Heart left ventricle (tissue), 16 donors: ENCODE measurements at regions not wholly inside any gene's neighbourhood (a gene's known extent, or its start where the extent isn't known, plus 50 kb on each side); places are given as distances from the start of the nearest gene placed in this dataset.

ENCODE experiments used
- ATAC-seq, 4 donors: fragments of 200-7000 bp; cut with Tn5 transposase; one replicate each; pipeline ENCODE4 v1.9.1; 2020 to 2022; ENCODE audit warnings: moderate library complexity in 4 of 4, mild to moderate bottlenecking in 3 of 4, moderate number of reproducible peaks in 1 of 4
- DNase-seq, 5 donors: peaks; one replicate each; pipeline ENCODE4 v3.0.0-alpha.2; 2020
- H3K27ac ChIP-seq, 12 donors: fragments of 200-600 bp; sonication (generic) in 4 of 12; one replicate each; pipeline versions ENCODE4 v1.5.0 to v1.8.0; 2016 to 2022; ENCODE audit warnings: mild to moderate bottlenecking in 2 of 12
- H3K27me3 ChIP-seq, 9 donors: fragments of 200-600 bp; sonication (generic) in 2 of 9; one replicate each; pipeline versions ENCODE4 v1.5.1 to v1.8.0; 2016 to 2022; ENCODE audit warnings: mild to moderate bottlenecking in 3 of 9
- H3K36me3 ChIP-seq, 9 donors: fragments of 200-600 bp; sonication (generic) in 2 of 9; one replicate each; pipeline versions ENCODE4 v1.5.0 to v1.8.0; 2018 to 2022; ENCODE audit warnings: mild to moderate bottlenecking in 2 of 9
- H3K4me1 ChIP-seq, 12 donors: fragments of 200-600 bp; sonication (generic) in 4 of 12; one replicate each; pipeline versions ENCODE4 v1.5.0 to v1.8.0; 2016 to 2022; ENCODE audit warnings: mild to moderate bottlenecking in 3 of 12
- H3K4me3 ChIP-seq, 12 donors: fragments of 200-600 bp; sonication (generic) in 4 of 12; one replicate each; pipeline versions ENCODE4 v1.5.0 to v1.8.0; 2017 to 2022; ENCODE audit warnings: mild to moderate bottlenecking in 9 of 12, moderate library complexity in 4 of 12
- H3K9me3 ChIP-seq, 12 donors: fragments of 200-600 bp; sonication (generic) in 4 of 12; one replicate each; pipeline versions ENCODE4 v1.5.0 to v1.8.0; 2016 to 2022; ENCODE audit warnings: mild to moderate bottlenecking in 1 of 12
- POLR2A ChIP-seq, 2 donors: fragments of 450-650 bp; IDR thresholded peaks; one replicate each; pipeline ENCODE4 v1.6.1; 2017; ENCODE audit warnings: antibody characterized with exemption in 2 of 2, mild to moderate bottlenecking in 2 of 2, moderate library complexity in 2 of 2
- WGBS, 4 donors: extraction: QIAGEN DNeasy Blood & Tissue Kit in 2 of 4; methylation state at CpG; one replicate each; pipeline versions ENCODE4 v1.1.5 to v1.1.7; 2013 to 2018; 5-methylcytosine and 5-hydroxymethylcytosine counted together
- intact Hi-C, 10 donors: fragments of 100-400 bp; cut with DNase I; formaldehyde crosslinking; loops; one replicate each; pipeline versions ENCODE4 v1.11.1 to v1.14.2; 2022
- TF ChIP-seq, protein P1 (sequence below), 12 donors: fragments of 200-600 bp; sonication (generic) in 4 of 12; IDR thresholded peaks; one replicate each; pipeline versions ENCODE4 v1.5.0 to v1.8.0; 2018 to 2022; ENCODE audit warnings: antibody characterized with exemption in 12 of 12, mild to moderate bottlenecking in 5 of 12
- donor health status: ischemic (EF 13 %, LVEDD 7.1; RV severe dilation, severe dysfunction).
- donor health status: healthy with polysubstance abuse.
- donor health status: DM: no; HTN: yes; CAD: no.
- donor health status: DM: no; HTN: no; CAD: no.
- donor health status: ischemic (EF 25% LVEDD 6.9; RV normal size, moderate dysfunction).
- donor health status: ischemic (EF 25% LVEDD 5.7; RV mildly dilated, moderate dysfunction).
- donor health status: healthy.
- donor health status: DM: yes; HTN: yes; CAD: no.
- donor health status: ischemic (EF 35%, LVEDD 5.7; RV mildly dilated, moderate dysfunction).
- donor health status: nonischemic (EF 11% LVEDD 7.7; RV severe dilation, severe dysfunction).
- donor health status: DM: yes; HTN: yes; CAD: no.
- donor health status: PGD.
- donor health status: ischemic (EF 29% LVEDD 5.4; RV normal size, mild dysfunction).
- donor health status: nonischemic (EF 23%, LVEDD 6.1; RV moderate dilation, normal function).

DNA sequence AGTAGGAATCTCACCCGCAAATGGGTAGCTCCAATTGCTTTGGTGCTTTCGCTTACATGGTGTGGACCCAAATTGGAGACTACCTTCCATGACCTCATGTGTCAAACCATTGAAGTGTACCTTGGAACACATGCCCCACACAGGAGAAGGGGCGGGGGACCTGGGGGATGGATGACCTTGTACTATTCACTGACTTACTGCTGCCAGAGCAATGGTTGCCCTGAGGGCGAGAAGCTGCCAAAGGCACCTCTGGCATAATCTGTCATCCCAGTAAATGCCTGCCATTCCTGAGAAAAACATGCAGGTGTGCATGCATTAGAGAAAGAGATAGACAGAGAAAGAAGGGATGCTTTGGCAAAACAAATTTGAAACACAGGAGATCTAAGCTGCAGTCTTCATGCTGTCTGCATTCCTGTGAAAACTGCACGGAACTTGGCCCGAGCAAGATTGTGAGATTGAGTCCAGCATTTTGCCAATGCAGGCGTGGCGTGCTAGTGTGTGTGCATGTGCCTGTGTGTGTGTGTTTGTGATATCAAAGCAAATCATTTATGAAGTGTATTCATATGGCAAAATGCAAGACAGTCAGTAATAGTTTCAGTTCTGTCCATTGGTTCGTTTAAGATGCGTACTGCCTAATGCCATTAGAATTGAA lies 219.5 kb upstream of the MDFIC2 start:
- intact Hi-C loops, result loop anchor here in 7 of 10 donors (5.0 to 10.0 kb wide), 6 partner anchors 773 to 1123 kb away; no protein-coding TSS in a partner anchor
- no peaks in the 10 kb centered on the region for H3K9me3 ChIP-seq

DNA sequence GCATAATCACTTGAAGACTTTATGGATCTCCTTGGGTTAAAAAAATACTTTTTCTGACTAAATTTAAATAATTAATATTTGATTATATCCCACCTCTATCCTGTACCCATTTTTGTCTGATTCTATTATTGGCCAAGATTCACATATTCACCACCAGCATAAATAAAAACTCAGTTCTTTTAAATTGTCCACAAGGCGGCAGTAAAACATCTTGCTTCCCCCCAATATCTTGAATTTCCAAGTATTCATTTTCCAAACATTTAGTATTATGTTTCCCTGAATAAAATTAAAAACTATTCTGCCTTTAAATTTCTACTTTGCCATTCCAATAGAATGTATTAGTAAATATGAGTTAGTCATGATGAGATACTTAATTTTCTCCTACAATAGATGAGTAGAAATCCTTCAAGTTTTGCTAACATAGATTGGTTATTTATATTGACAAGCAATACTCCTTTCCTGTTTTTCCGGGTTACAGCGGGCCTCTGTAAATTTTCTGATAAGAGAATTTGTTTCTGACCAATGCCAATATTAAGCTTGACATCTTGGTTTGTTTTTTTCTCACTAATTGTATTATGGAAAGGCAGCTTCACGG lies 218.7 kb upstream of the MDFIC2 start:
- TF ChIP-seq, protein P1, sequence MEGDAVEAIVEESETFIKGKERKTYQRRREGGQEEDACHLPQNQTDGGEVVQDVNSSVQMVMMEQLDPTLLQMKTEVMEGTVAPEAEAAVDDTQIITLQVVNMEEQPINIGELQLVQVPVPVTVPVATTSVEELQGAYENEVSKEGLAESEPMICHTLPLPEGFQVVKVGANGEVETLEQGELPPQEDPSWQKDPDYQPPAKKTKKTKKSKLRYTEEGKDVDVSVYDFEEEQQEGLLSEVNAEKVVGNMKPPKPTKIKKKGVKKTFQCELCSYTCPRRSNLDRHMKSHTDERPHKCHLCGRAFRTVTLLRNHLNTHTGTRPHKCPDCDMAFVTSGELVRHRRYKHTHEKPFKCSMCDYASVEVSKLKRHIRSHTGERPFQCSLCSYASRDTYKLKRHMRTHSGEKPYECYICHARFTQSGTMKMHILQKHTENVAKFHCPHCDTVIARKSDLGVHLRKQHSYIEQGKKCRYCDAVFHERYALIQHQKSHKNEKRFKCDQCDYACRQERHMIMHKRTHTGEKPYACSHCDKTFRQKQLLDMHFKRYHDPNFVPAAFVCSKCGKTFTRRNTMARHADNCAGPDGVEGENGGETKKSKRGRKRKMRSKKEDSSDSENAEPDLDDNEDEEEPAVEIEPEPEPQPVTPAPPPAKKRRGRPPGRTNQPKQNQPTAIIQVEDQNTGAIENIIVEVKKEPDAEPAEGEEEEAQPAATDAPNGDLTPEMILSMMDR (IDR thresholded peaks at IDR 0.05), result peak in 11 of 12 donors; percentile 26 to 71 (median 52)
- no peak for TF ChIP-seq POLR2A (IDR thresholded peaks at IDR 0.05)

More for the DNA sequence above, 219.5 kb upstream of the MDFIC2 start:
- 88 to 91% (median 89%) methylated on average over 10 of the region's 10 CpGs for WGBS, 4 donors
- no peak for TF ChIP-seq POLR2A (IDR thresholded peaks at IDR 0.05)
- TF ChIP-seq, protein P1 (IDR thresholded peaks at IDR 0.05), result no peak
- H3K27ac ChIP-seq, result no peak overlapping the region
- no peaks in the 10 kb centered on the region for H3K4me1 ChIP-seq
- no peak for ATAC-seq
- peaks cover 0 to 8% (median 0%) of the 10 kb centered on the region in 9 donors for H3K27me3 ChIP-seq
- no peak overlapping the region for H3K4me3 ChIP-seq
- no peaks in the 10 kb centered on the region for H3K36me3 ChIP-seq
- no peak for DNase-seq

DNA sequence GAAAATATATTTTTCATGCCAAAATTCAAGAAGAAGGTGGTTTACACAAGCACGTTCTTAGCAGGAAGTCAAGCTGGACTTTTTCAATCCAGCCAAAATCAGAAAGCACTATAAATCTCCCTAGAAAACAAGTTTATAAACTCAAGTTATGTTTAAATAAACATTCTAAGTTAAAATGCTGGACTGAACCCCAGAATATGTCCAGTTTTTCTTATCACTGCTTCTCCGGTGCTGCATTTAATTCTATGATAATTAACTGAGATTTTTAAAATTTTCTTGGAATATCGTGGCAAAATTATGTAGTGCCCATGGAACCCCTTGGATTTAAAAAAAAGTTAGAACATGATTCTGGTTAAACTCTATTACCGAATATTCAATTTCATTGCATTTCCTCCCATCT lies 218.2 kb upstream of the MDFIC2 start:
- Histone ChIP-seq H3K27ac (no peak overlapping the region), H3K27me3 (peaks cover 0 to 5% (median 0%) of the 10 kb centered on the region in 9 donors), H3K4me1 (no peaks in the 10 kb centered on the region), H3K36me3 (no peaks in the 10 kb centered on the region), H3K9me3 (no peaks in the 10 kb centered on the region), H3K4me3 (no peak overlapping the region)
- TF ChIP-seq, protein P1 (IDR thresholded peaks at IDR 0.05), result no peak
- no peak for TF ChIP-seq POLR2A (IDR thresholded peaks at IDR 0.05)
- ATAC-seq (no peak), DNase-seq (no peak)
- intact Hi-C loops, result loop anchor here in 7 of 10 donors (5.0 to 10.0 kb wide), 6 partner anchors 774 to 1124 kb away; no protein-coding TSS in a partner anchor
- WGBS, 4 donors, result 50 to 59% (median 53%) methylated on average over 4 of the region's 4 CpGs

More for the DNA sequence above, 218.7 kb upstream of the MDFIC2 start:
- no peaks in the 10 kb centered on the region for H3K4me1 ChIP-seq
- DNase-seq (no peak), ATAC-seq (no peak)
- H3K27me3 ChIP-seq, result peaks cover 0 to 5% (median 0%) of the 10 kb centered on the region in 9 donors
- H3K9me3 ChIP-seq, result no peaks in the 10 kb centered on the region
- intact Hi-C loops, result loop anchor here in 7 of 10 donors (5.0 to 10.0 kb wide), 6 partner anchors 774 to 1124 kb away; no protein-coding TSS in a partner anchor
- 41 to 47% (median 44%) methylated on average over 4 of the region's 4 CpGs for WGBS, 4 donors
- H3K27ac ChIP-seq, result no peak overlapping the region
- no peaks in the 10 kb centered on the region for H3K36me3 ChIP-seq
- no peak overlapping the region for H3K4me3 ChIP-seq

DNA sequence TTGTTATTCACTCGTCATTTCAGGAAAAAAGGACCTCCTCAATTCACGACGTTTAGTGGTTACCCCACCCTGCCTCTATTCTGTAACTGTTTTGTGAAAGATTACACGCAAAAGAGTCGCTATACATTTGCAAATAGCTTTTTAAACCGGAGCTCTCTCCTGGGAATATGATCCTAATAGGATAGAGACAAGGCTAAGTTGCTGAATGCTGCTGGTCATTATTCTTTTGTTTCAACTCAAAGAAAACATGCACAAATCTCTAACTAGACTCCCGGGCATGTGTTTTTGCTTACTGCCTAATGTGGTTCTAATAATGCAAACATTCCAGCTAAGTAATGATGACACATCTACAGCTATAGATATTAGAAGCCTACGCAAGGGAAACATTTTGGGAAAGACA lies 214.6 kb upstream of the MDFIC2 start:
- Histone ChIP-seq H3K27ac (no peak overlapping the region), H3K9me3 (no peaks in the 10 kb centered on the region), H3K27me3 (peaks cover 0 to 5% (median 0%) of the 10 kb centered on the region in 9 donors), H3K36me3 (no peaks in the 10 kb centered on the region), H3K4me1 (no peaks in the 10 kb centered on the region), H3K4me3 (no peak overlapping the region)
- intact Hi-C loops, result no loop called here
- no peak for TF ChIP-seq POLR2A (IDR thresholded peaks at IDR 0.05)
- TF ChIP-seq, protein P1 (IDR thresholded peaks at IDR 0.05), result no peak
- DNase-seq, result no peak
- 66 to 74% (median 72%) methylated on average over 8 of the region's 8 CpGs for WGBS, 4 donors
- ATAC-seq, result no peak
